NCI-H510A treated with DMSO at 0.1 percent for 48 hours (cell line): ENCODE measurements at regions not wholly inside any gene's neighbourhood (a gene's known extent, or its start where the extent isn't known, plus 50 kb on each side); places are given as distances from the start of the nearest gene placed in this dataset.
"Not testable (repeated sequence)": the region's sequence is repeated elsewhere in the genome, so short reads cannot be mapped to it uniquely, and the experiment has no call there.

ENCODE experiments used
- DNase-seq: peaks from one replicate; lab custom pipeline; 2025; lab: John Stamatoyannopoulos, UW

- DNase-seq, result no peak
Observed at GRCh38 chr2:65788556-65788955, 356.2 kb upstream of the SPRED2 start.

GRCh38 chr2:65786765-65787164 lies 354.4 kb upstream of the SPRED2 start:
- DNase-seq, result no peak

GRCh38 chr2:65786007-65786717 lies 353.8 kb upstream of the SPRED2 start:
- no peak for DNase-seq

- no peak for DNase-seq
Observed at GRCh38 chr2:65782996-65783650, 350.7 kb upstream of the SPRED2 start.

- DNase-seq, result no peak
Observed at GRCh38 chr2:65782186-65782585, 349.8 kb upstream of the SPRED2 start.

- no peak for DNase-seq
Observed at GRCh38 chr2:65781756-65782155, 349.4 kb upstream of the SPRED2 start.

GRCh38 chr2:65779021-65779420 lies 346.6 kb upstream of the SPRED2 start:
- DNase-seq, result no peak

- no peak for DNase-seq
Observed at GRCh38 chr2:65778137-65778536, 345.7 kb upstream of the SPRED2 start.

GRCh38 chr2:65775839-65776238 lies 343.4 kb upstream of the SPRED2 start:
- DNase-seq, result no peak

- DNase-seq, result peak; percentile 6
Observed at GRCh38 chr2:65767946-65768345, 335.5 kb upstream of the SPRED2 start.

- DNase-seq, result no peak
Observed at GRCh38 chr2:65766768-65767267, 334.4 kb upstream of the SPRED2 start.

GRCh38 chr2:65765376-65765775 lies 333.0 kb upstream of the SPRED2 start:
- DNase-seq, result no peak

GRCh38 chr2:65762068-65762467 lies 329.7 kb upstream of the SPRED2 start:
- DNase-seq, result no peak

- no peak for DNase-seq
Observed at GRCh38 chr2:65754219-65754618, 321.8 kb upstream of the SPRED2 start.

GRCh38 chr2:65751408-65751807 lies 319.0 kb upstream of the SPRED2 start:
- no peak for DNase-seq

GRCh38 chr2:65749545-65749944 lies 317.1 kb upstream of the SPRED2 start:
- no peak for DNase-seq

GRCh38 chr2:65747875-65748274 lies 315.5 kb upstream of the SPRED2 start:
- not testable (repeated sequence) for DNase-seq

- DNase-seq, result no peak
Observed at GRCh38 chr2:65746931-65747675, 314.7 kb upstream of the SPRED2 start.

- no peak for DNase-seq
Observed at GRCh38 chr2:65744477-65745200, 312.2 kb upstream of the SPRED2 start.

GRCh38 chr2:65742977-65743376 lies 310.6 kb upstream of the SPRED2 start:
- DNase-seq, result no peak

- DNase-seq, result no peak
Observed at GRCh38 chr2:65739927-65740326, 307.5 kb upstream of the SPRED2 start.

GRCh38 chr2:65737452-65738011 lies 305.1 kb upstream of the SPRED2 start:
- no peak for DNase-seq
